ENCODE measurements at regions not wholly inside any gene's neighbourhood (a gene's known extent, or its start where the extent isn't known, plus 50 kb on each side); places are given as distances from the start of the nearest gene placed in this dataset.

GRCh38 chrX:39971760-39972159, 126.0 kb downstream of the BCOR start:
- ATAC-seq, result no peak

GRCh38 chrX:39972340-39972739, 125.4 kb downstream of the BCOR start:
- DNase-seq (ENCODE audit: low spot score) (no peak), ATAC-seq (no peak)

More at GRCh38 chrX:39971760-39972159, 126.0 kb downstream of the BCOR start:
- DNase-seq (ENCODE audit: low spot score), result no peak

GRCh38 chrX:39973810-39974209, 123.9 kb downstream of the BCOR start:
- ATAC-seq, result no peak
- DNase-seq (ENCODE audit: low spot score), result no peak

- ATAC-seq (no peak), DNase-seq (ENCODE audit: low spot score) (no peak)
Measured at GRCh38 chrX:39974270-39974669, 123.5 kb downstream of the BCOR start.

- DNase-seq (ENCODE audit: low spot score) (no peak), ATAC-seq (no peak)
Measured at GRCh38 chrX:39975101-39975925, 122.4 kb downstream of the BCOR start.

- DNase-seq (ENCODE audit: low spot score), result no peak
- ATAC-seq, result no peak
Measured at GRCh38 chrX:39981946-39982345, 115.8 kb downstream of the BCOR start.

- no peak for ATAC-seq
- no peak for DNase-seq (ENCODE audit: low spot score)
Measured at GRCh38 chrX:39982948-39983347, 114.8 kb downstream of the BCOR start.

- no peak for ATAC-seq
- no peak for DNase-seq (ENCODE audit: low spot score)
Measured at GRCh38 chrX:39983715-39984114, 114.0 kb downstream of the BCOR start.

- no peak for DNase-seq (ENCODE audit: low spot score)
- ATAC-seq, result no peak
Measured at GRCh38 chrX:39984191-39984956, 113.4 kb downstream of the BCOR start.

GRCh38 chrX:39985071-39985470, 112.7 kb downstream of the BCOR start:
- no peak for ATAC-seq
- no peak for DNase-seq (ENCODE audit: low spot score)

- ATAC-seq, result peak; percentile 21
Measured at GRCh38 chrX:39985551-39985950, 112.2 kb downstream of the BCOR start.

GRCh38 chrX:39988496-39988895, 109.3 kb downstream of the BCOR start:
- ATAC-seq (no peak), DNase-seq (ENCODE audit: low spot score) (no peak)

More at GRCh38 chrX:39985551-39985950, 112.2 kb downstream of the BCOR start:
- no peak for DNase-seq (ENCODE audit: low spot score)

- ATAC-seq, result no peak
Measured at GRCh38 chrX:39990388-39990787, 107.4 kb downstream of the BCOR start.

GRCh38 chrX:39992300-39992699, 105.5 kb downstream of the BCOR start:
- ATAC-seq, result peak; percentile 41
- DNase-seq (ENCODE audit: low spot score), result no peak

More at GRCh38 chrX:39990388-39990787, 107.4 kb downstream of the BCOR start:
- DNase-seq (ENCODE audit: low spot score), result no peak

GRCh38 chrX:39995457-39995856, 102.3 kb downstream of the BCOR start:
- DNase-seq (ENCODE audit: low spot score), result no peak

GRCh38 chrX:39996536-39996935, 101.2 kb downstream of the BCOR start:
- ATAC-seq (no peak), DNase-seq (ENCODE audit: low spot score) (no peak)

More at GRCh38 chrX:39995457-39995856, 102.3 kb downstream of the BCOR start:
- ATAC-seq, result no peak

GRCh38 chrX:39998636-39999406, 98.9 kb downstream of the BCOR start:
- ATAC-seq (no peak), DNase-seq (ENCODE audit: low spot score) (no peak)
